ENCODE measurements at regions not wholly inside any gene's neighbourhood (a gene's known extent, or its start where the extent isn't known, plus 50 kb on each side); places are given as distances from the start of the nearest gene placed in this dataset.

GRCh38 chr6:137784583-137784982, 82.5 kb upstream of the TNFAIP3 start:
- no peak overlapping the region for H3K4me3 ChIP-seq (ENCODE audit: low read depth in 2 of 2, low read length in 2 of 2)
- ATAC-seq (no peak), DNase-seq (ENCODE audit: low read depth, low spot score) (no peak)
- POLR2A ChIA-PET = no interaction called here
- no peaks in the 10 kb centered on the region for H3K27me3 ChIP-seq (ENCODE audit: control insufficient read depth, insufficient read depth, low read length)
- H3K4me1 ChIP-seq (ENCODE audit: control insufficient read depth, insufficient read depth, low read length) = no peaks in the 10 kb centered on the region
- intact Hi-C loops (cut with micrococcal nuclease; ENCODE audit: unreplicated experiment) = no loop called here
- CTCF ChIA-PET = no interaction called here
- no peak for TF ChIP-seq SIN3A (IDR thresholded peaks at IDR 0.05; ENCODE audit: borderline replicate concordance, insufficient read depth, low read depth, low read length)
- TF ChIP-seq REST (IDR thresholded peaks at IDR 0.05; ENCODE audit: insufficient read depth in 1 of 2, low read depth in 2 of 2, low read length in 1 of 2) = no peak
- no peak for TF ChIP-seq TCF7L2 (IDR thresholded peaks at IDR 0.05; ENCODE audit: low read depth, low read length)
- no peak for TF ChIP-seq CTCF (IDR thresholded peaks at IDR 0.05)
- TF ChIP-seq POLR2AphosphoS5 (IDR thresholded peaks at IDR 0.05; ENCODE audit: low read depth, low read length) = no peak
- no peaks in the 10 kb centered on the region for H3K36me3 ChIP-seq (ENCODE audit: control insufficient read depth, insufficient read depth, low read length)
- H3K9me3 ChIP-seq (ENCODE audit: control insufficient read depth, insufficient read depth, low read depth, low read length) = no peaks in the 10 kb centered on the region
- no TSS peak for BruUV-seq (replicated peaks)
- in situ Hi-C loops (cut with HindIII; ENCODE audit: low pct_unique_long_range_greater_than_20kb, low sequenced_read_pairs) = no loop called here
- H3K27ac ChIP-seq (ENCODE audit: low read length) = no peak overlapping the region

GRCh38 chr6:137787016-137787415, 80.0 kb upstream of the TNFAIP3 start:
- TF ChIP-seq TCF7L2 (IDR thresholded peaks at IDR 0.05; ENCODE audit: low read depth, low read length) = no peak
- TF ChIP-seq SIN3A (IDR thresholded peaks at IDR 0.05; ENCODE audit: borderline replicate concordance, insufficient read depth, low read depth, low read length) = no peak
- no peak for TF ChIP-seq POLR2AphosphoS5 (IDR thresholded peaks at IDR 0.05; ENCODE audit: low read depth, low read length)
- no peak for TF ChIP-seq CTCF (IDR thresholded peaks at IDR 0.05)
- TF ChIP-seq REST (IDR thresholded peaks at IDR 0.05; ENCODE audit: insufficient read depth in 1 of 2, low read depth in 2 of 2, low read length in 1 of 2) = no peak
- DNase-seq (ENCODE audit: low read depth, low spot score) (no peak), ATAC-seq (no peak)
- H3K9me3 ChIP-seq (ENCODE audit: control insufficient read depth, insufficient read depth, low read depth, low read length) = no peaks in the 10 kb centered on the region
- no peaks in the 10 kb centered on the region for H3K36me3 ChIP-seq (ENCODE audit: control insufficient read depth, insufficient read depth, low read length)
- H3K27ac ChIP-seq (ENCODE audit: low read length) = no peak overlapping the region
- no peaks in the 10 kb centered on the region for H3K4me1 ChIP-seq (ENCODE audit: control insufficient read depth, insufficient read depth, low read length)
- ChIA-PET POLR2A (no interaction called here), CTCF (no interaction called here)
- BruUV-seq (replicated peaks) = no TSS peak
- H3K4me3 ChIP-seq (ENCODE audit: low read depth in 2 of 2, low read length in 2 of 2) = no peak overlapping the region
- no peaks in the 10 kb centered on the region for H3K27me3 ChIP-seq (ENCODE audit: control insufficient read depth, insufficient read depth, low read length)
- in situ Hi-C loops (cut with HindIII; ENCODE audit: low pct_unique_long_range_greater_than_20kb, low sequenced_read_pairs) (no loop called here), intact Hi-C loops (cut with micrococcal nuclease; ENCODE audit: unreplicated experiment) (no loop called here)

Measured in Panc1 (cell line).